Astrocyte of the spinal cord (primary cell): ENCODE measurements at regions not wholly inside any gene's neighbourhood (a gene's known extent, or its start where the extent isn't known, plus 50 kb on each side); places are given as distances from the start of the nearest gene placed in this dataset.
"Not testable (repeated sequence)": the region's sequence is repeated elsewhere in the genome, so short reads cannot be mapped to it uniquely, and the experiment has no call there.

Experiments used
- DNase-seq: peaks from one replicate; pipeline ENCODE4 v3.0.0; 2011; ENCODE audit warnings: low read depth, low spot score
- H3K4me3 ChIP-seq: 2 replicates; pipeline ENCODE4 v1.5.1; 2011; ENCODE audit warnings: low read depth, mild to moderate bottlenecking, low read length, moderate library complexity
- in situ Hi-C: cut with HindIII; loops from 2 replicates; pipeline ENCODE4 v1.10.0; 2017; ENCODE audit warnings: low sequenced_read_pairs
- TF ChIP-seq, protein P1 (sequence below): IDR thresholded peaks from 2 replicates; pipeline ENCODE4 v1.5.1; 2012; ENCODE audit warnings: low read depth, mild to moderate bottlenecking, low read length, inconsistent platforms

DNA sequence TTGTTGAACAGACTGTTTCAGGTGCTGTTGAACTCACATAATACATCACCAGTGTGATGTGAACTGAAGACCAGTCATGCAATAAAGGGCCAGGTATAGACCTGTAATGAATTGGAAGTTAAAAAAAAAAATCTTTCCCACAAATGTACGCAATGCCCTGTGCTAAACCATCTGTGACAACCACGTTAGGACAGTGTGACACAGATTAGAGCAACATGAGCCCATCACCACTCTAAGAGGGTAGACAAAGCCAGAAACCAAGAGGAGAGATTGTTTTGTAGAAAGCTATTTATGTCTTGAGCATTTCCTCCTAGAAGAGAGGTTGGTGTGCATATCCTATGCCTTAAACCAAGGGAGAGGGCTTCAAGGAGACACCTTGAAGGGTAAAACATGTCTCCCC lies 77.0 kb upstream of the BEND6 start:
- in situ Hi-C loops, result no loop called here
- TF ChIP-seq, protein P1, sequence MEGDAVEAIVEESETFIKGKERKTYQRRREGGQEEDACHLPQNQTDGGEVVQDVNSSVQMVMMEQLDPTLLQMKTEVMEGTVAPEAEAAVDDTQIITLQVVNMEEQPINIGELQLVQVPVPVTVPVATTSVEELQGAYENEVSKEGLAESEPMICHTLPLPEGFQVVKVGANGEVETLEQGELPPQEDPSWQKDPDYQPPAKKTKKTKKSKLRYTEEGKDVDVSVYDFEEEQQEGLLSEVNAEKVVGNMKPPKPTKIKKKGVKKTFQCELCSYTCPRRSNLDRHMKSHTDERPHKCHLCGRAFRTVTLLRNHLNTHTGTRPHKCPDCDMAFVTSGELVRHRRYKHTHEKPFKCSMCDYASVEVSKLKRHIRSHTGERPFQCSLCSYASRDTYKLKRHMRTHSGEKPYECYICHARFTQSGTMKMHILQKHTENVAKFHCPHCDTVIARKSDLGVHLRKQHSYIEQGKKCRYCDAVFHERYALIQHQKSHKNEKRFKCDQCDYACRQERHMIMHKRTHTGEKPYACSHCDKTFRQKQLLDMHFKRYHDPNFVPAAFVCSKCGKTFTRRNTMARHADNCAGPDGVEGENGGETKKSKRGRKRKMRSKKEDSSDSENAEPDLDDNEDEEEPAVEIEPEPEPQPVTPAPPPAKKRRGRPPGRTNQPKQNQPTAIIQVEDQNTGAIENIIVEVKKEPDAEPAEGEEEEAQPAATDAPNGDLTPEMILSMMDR, result no peak
- no peak overlapping the region for H3K4me3 ChIP-seq
- no peak for DNase-seq

DNA sequence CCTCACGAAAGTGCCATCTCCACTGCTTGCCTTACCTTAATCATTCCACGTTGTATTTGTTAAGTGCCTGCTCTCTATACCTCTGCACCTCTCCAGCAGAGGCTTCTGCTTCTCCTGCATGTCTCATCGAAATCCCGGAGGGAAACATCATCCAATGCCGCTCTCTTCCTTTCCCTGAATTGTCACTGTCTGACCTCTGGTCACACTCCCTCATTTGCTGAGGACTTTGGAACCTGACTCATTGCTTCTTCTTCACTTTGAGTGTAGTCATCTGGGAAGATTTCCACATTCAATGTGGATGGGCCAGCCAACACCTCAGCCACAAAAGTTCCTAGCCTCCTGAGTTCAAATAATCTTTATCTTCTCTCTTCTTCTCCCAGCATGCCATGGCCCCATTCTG lies 78.9 kb upstream of the BEND6 start:
- in situ Hi-C loops, result no loop called here
- H3K4me3 ChIP-seq, result no peak overlapping the region
- no peak for DNase-seq
- TF ChIP-seq, protein P1, result no peak

GRCh38 chr6:56875523-56875922 lies 79.4 kb upstream of the BEND6 start:
- no peak overlapping the region for H3K4me3 ChIP-seq
- DNase-seq, result no peak
- TF ChIP-seq, protein P1, result no peak
- in situ Hi-C loops, result no loop called here

GRCh38 chr6:56874328-56874727 lies 80.6 kb upstream of the BEND6 start:
- TF ChIP-seq, protein P1, result no peak
- no peak for DNase-seq
- H3K4me3 ChIP-seq, result no peak overlapping the region
- in situ Hi-C loops, result no loop called here

DNA sequence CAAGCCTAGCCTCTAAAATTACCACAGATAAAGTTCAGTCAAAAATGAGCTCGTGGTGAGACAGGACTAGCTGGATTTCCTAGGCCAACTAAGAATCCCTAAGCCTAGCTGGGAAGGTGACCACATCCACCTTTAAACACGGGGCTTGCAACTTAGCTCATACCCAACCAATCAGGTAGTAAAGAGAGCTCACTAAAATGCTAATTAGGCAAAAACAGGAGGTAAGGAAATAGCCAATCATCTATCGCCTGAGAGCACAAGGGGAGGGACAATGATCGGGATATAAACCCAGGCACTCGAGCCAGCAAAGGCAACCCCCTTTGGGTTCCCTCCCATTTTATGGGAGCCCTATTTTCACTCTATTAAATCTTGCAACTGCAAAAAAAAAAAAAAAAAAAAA lies 84.9 kb upstream of the BEND6 start:
- in situ Hi-C loops, H3K4me3 ChIP-seq, DNase-seq: not testable (repeated sequence)

DNA sequence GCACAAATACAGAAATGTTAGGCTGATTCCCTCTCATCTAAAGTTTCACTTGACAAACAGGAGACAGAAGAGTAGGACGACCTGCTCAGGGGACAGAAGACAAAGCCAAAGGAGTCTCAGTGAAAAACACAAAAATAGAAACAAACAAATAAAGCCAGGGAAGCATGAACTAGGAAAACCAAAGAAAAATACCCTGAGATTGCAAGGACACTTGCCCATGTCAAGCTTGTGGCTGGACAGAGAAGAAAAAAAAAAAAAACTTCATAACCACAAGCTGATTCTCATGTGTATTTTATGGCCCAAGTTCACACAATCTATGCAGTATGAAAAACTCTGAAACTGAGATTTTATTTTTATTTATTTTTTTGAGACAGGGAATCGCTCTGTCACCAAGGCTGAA lies 85.6 kb upstream of the BEND6 start:
- no peak overlapping the region for H3K4me3 ChIP-seq
- TF ChIP-seq, protein P1, result no peak
- in situ Hi-C loops, result no loop called here
- DNase-seq, result no peak

- in situ Hi-C loops, result no loop called here
- H3K4me3 ChIP-seq, result no peak overlapping the region
- peak; percentile 71 for DNase-seq
- TF ChIP-seq, protein P1, result no peak
Observed at GRCh38 chr6:56868687-56869086, 86.2 kb upstream of the BEND6 start.
